ENCODE measurements at regions not wholly inside any gene's neighbourhood (a gene's known extent, or its start where the extent isn't known, plus 50 kb on each side); places are given as distances from the start of the nearest gene placed in this dataset.

DNA sequence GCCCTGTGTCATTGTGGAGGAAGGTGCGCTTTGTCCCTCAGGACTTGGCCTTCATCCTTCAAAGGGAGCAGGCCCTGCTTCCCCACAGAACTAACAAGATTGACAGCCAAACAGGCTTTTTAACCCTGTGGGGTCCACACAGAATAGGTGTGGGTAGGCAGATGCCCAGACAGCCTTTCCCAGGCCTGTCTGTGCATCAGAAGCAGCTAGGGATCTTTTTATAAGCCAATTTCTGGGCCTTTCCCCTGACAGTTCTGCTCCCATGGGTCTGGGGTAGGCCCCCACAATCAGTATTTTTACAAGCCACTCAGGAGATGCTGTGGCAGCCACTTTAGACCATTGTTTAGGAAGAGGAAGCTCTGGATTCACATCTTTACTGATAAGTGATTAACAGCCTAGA lies 69.2 kb downstream of the MRPL46 start:
- Histone ChIP-seq H3K4me1 (ENCODE audit: control insufficient read depth in 1 of 2, insufficient read depth in 2 of 2, low read length in 2 of 2) (no peaks in the 10 kb centered on the region), H4K20me1 (ENCODE audit: insufficient read depth, low read length) (no peaks in the 10 kb centered on the region), H3K79me2 (ENCODE audit: insufficient read depth, low read length) (no peaks in the 10 kb centered on the region), H3K9ac (ENCODE audit: insufficient read depth, low read length, poor library complexity, severe bottlenecking) (no peak overlapping the region), H3K36me3 (replicated peaks in 1 of 2; ENCODE audit: control insufficient read depth in 1 of 2, insufficient read depth in 2 of 2, low read length in 2 of 2) (no peaks in the 10 kb centered on the region), H2AFZ (ENCODE audit: insufficient read depth, low read depth, low read length, poor library complexity, severe bottlenecking) (no peak overlapping the region), H3K27me3 (ENCODE audit: control insufficient read depth in 2 of 2, insufficient read depth in 2 of 2, low read length in 2 of 2) (no peaks in the 10 kb centered on the region), H3K27ac (ENCODE audit: low read depth in 1 of 2, low read length in 2 of 2) (no peak overlapping the region), H3K9me3 (replicated peaks in 1 of 2; ENCODE audit: control insufficient read depth in 1 of 2, insufficient read depth in 1 of 2, low read length in 2 of 2) (no peaks in the 10 kb centered on the region), H3K4me2 (replicated peaks; ENCODE audit: extremely low read depth, low read length, poor library complexity, severe bottlenecking) (no peak overlapping the region), H3K4me3 (replicated peaks in 1 of 3; ENCODE audit: low read depth in 2 of 3, low read length in 3 of 3) (no peak overlapping the region)
- no peaks in the 10 kb centered on the region for H3K36me3 Mint-ChIP-seq
- H3K4me1 Mint-ChIP-seq = peaks cover 13% of the 10 kb centered on the region
- intact Hi-C loops (cut with micrococcal nuclease) = no loop called here
- DNase-seq = no peak
- H3K9me3 Mint-ChIP-seq = peaks cover 0 to 4% (median 0%) of the 10 kb centered on the region in 7 donors
- no peak overlapping the region for H3K27ac Mint-ChIP-seq
- TF ChIP-seq, protein P1, sequence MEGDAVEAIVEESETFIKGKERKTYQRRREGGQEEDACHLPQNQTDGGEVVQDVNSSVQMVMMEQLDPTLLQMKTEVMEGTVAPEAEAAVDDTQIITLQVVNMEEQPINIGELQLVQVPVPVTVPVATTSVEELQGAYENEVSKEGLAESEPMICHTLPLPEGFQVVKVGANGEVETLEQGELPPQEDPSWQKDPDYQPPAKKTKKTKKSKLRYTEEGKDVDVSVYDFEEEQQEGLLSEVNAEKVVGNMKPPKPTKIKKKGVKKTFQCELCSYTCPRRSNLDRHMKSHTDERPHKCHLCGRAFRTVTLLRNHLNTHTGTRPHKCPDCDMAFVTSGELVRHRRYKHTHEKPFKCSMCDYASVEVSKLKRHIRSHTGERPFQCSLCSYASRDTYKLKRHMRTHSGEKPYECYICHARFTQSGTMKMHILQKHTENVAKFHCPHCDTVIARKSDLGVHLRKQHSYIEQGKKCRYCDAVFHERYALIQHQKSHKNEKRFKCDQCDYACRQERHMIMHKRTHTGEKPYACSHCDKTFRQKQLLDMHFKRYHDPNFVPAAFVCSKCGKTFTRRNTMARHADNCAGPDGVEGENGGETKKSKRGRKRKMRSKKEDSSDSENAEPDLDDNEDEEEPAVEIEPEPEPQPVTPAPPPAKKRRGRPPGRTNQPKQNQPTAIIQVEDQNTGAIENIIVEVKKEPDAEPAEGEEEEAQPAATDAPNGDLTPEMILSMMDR (IDR thresholded peaks at IDR 0.05) = no peak
- H3K4me3 Mint-ChIP-seq = no peak overlapping the region
- 100% methylated on average over 1 of the region's 1 CpG for WGBS (ENCODE audit: insufficient coverage)
- peaks cover 0 to 1% (median 0%) of the 10 kb centered on the region in 3 donors for H3K27me3 Mint-ChIP-seq (ENCODE audit: low read depth in 3 of 3)

DNA sequence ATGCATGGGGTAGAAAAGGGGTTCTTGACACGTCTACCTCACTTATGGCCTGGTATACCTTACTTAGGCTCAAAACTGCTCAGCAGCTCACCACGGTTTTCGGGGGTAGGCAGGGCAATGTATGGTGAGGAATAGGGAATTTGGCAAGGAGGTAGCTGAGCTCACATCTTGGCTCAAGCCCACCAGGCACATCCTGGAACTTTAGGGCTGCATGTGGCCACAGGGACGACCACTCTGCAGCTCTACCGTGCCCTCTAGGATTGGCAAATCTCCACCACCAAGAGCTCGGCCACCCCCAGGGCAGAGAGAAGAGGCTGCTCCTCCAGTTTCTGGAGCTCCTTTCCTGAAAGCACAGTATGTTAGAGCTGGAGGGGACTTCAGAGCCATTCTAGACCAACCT lies 69.7 kb downstream of the MRPL46 start:
- intact Hi-C loops (cut with micrococcal nuclease) = no loop called here
- Mint-ChIP-seq H3K4me1 (peaks cover 9% of the 10 kb centered on the region), H3K9me3 (peaks cover 0 to 4% (median 0%) of the 10 kb centered on the region in 7 donors), H3K4me3 (no peak overlapping the region), H3K27ac (no peak overlapping the region), H3K27me3 (ENCODE audit: low read depth in 3 of 3) (peaks cover 0 to 3% (median 1%) of the 10 kb centered on the region in 3 donors), H3K36me3 (no peaks in the 10 kb centered on the region)
- no peaks in the 10 kb centered on the region for H3K27me3 ChIP-seq (ENCODE audit: control insufficient read depth in 2 of 2, insufficient read depth in 2 of 2, low read length in 2 of 2)
- H3K4me2 ChIP-seq (replicated peaks; ENCODE audit: extremely low read depth, low read length, poor library complexity, severe bottlenecking) = no peak overlapping the region
- H2AFZ ChIP-seq (ENCODE audit: insufficient read depth, low read depth, low read length, poor library complexity, severe bottlenecking) = no peak overlapping the region
- no peaks in the 10 kb centered on the region for H3K4me1 ChIP-seq (ENCODE audit: control insufficient read depth in 1 of 2, insufficient read depth in 2 of 2, low read length in 2 of 2)
- no peaks in the 10 kb centered on the region for H3K79me2 ChIP-seq (ENCODE audit: insufficient read depth, low read length)
- no peaks in the 10 kb centered on the region for H4K20me1 ChIP-seq (ENCODE audit: insufficient read depth, low read length)
- 100% methylated on average over 1 of the region's 6 CpGs for WGBS (ENCODE audit: insufficient coverage)
- H3K9ac ChIP-seq (ENCODE audit: insufficient read depth, low read length, poor library complexity, severe bottlenecking) = no peak overlapping the region
- no peaks in the 10 kb centered on the region for H3K36me3 ChIP-seq (replicated peaks in 1 of 2; ENCODE audit: control insufficient read depth in 1 of 2, insufficient read depth in 2 of 2, low read length in 2 of 2)
- H3K4me3 ChIP-seq (replicated peaks in 1 of 3; ENCODE audit: low read depth in 2 of 3, low read length in 3 of 3) = no peak overlapping the region
- no peaks in the 10 kb centered on the region for H3K9me3 ChIP-seq (replicated peaks in 1 of 2; ENCODE audit: control insufficient read depth in 1 of 2, insufficient read depth in 1 of 2, low read length in 2 of 2)
- TF ChIP-seq, protein P1 (IDR thresholded peaks at IDR 0.05) = no peak
- DNase-seq = no peak
- H3K27ac ChIP-seq (ENCODE audit: low read depth in 1 of 2, low read length in 2 of 2) = no peak overlapping the region

Data from CD14-positive monocyte (primary cell).